IMR-90 (cell line): ENCODE measurements at regions not wholly inside any gene's neighbourhood (a gene's known extent, or its start where the extent isn't known, plus 50 kb on each side); places are given as distances from the start of the nearest gene placed in this dataset.

Experiments
- BHLHE40 ChIP-seq: fragments of 150-350 bp; IDR thresholded peaks from 2 replicates; pipeline ENCODE4 v1.6.1; 2016; ENCODE audit warnings: mild to moderate bottlenecking, low read depth, low read length
- CEBPB ChIP-seq: IDR thresholded peaks from 2 replicates; pipeline ENCODE4 v1.6.1; 2012; ENCODE audit warnings: low read depth, low read length, improper control_type of control experiment
- ELK1 ChIP-seq: fragments of 150-350 bp; IDR thresholded peaks from 2 replicates; pipeline ENCODE4 v1.6.1; 2016; ENCODE audit warnings: low read depth, mild to moderate bottlenecking, low read length, moderate library complexity, borderline replicate concordance
- FOS ChIP-seq: fragments of 150-350 bp; IDR thresholded peaks from 2 replicates; pipeline ENCODE4 v1.6.1; 2016; ENCODE audit warnings: low read depth, low read length
- MXI1 ChIP-seq: IDR thresholded peaks from 2 replicates; pipeline ENCODE4 v1.6.1; 2012; ENCODE audit warnings: low read depth, mild to moderate bottlenecking, low read length, moderate library complexity, borderline replicate concordance
- POLR2A ChIP-seq: IDR thresholded peaks from 2 replicates; pipeline ENCODE4 v1.6.1; 2012; ENCODE audit warnings: mild to moderate bottlenecking, low read depth, low read length
- RAD21 ChIP-seq: IDR thresholded peaks from 2 replicates; pipeline ENCODE4 v1.6.1; 2012; ENCODE audit warnings: low read length, improper control_type of control experiment
- RFX5 ChIP-seq: IDR thresholded peaks from 2 replicates; pipeline ENCODE4 v1.8.0; 2012; ENCODE audit warnings: low read depth, mild to moderate bottlenecking, low read length, moderate library complexity
- SMC3 ChIP-seq: fragments of 150-350 bp; IDR thresholded peaks from 2 replicates; pipeline ENCODE4 v1.6.1; 2016; ENCODE audit warnings: low read depth, mild to moderate bottlenecking, antibody characterized with exemption, low read length, moderate library complexity
- USF2 ChIP-seq: fragments of 150-350 bp; IDR thresholded peaks from 2 replicates; pipeline ENCODE4 v1.6.1; 2017; ENCODE audit warnings: mild to moderate bottlenecking, antibody characterized with exemption, low read length, low read depth
- TF ChIP-seq, protein P1 (sequence below): conservative IDR thresholded peaks from 2 replicates; pipeline ENCODE4 v1.5.1; 2012; ENCODE audit warnings: mild to moderate bottlenecking, low read depth, low read length, improper control_type of control experiment

GRCh38 chrX:121581885-121582284 lies 534.5 kb downstream of the GLUD2 start:
- TF ChIP-seq RFX5 (no peak), POLR2A (no peak), RAD21 (no peak), CEBPB (no peak), SMC3 (no peak), MXI1 (no peak), FOS (no peak), USF2 (no peak), BHLHE40 (no peak), ELK1 (no peak)
- TF ChIP-seq, protein P1, sequence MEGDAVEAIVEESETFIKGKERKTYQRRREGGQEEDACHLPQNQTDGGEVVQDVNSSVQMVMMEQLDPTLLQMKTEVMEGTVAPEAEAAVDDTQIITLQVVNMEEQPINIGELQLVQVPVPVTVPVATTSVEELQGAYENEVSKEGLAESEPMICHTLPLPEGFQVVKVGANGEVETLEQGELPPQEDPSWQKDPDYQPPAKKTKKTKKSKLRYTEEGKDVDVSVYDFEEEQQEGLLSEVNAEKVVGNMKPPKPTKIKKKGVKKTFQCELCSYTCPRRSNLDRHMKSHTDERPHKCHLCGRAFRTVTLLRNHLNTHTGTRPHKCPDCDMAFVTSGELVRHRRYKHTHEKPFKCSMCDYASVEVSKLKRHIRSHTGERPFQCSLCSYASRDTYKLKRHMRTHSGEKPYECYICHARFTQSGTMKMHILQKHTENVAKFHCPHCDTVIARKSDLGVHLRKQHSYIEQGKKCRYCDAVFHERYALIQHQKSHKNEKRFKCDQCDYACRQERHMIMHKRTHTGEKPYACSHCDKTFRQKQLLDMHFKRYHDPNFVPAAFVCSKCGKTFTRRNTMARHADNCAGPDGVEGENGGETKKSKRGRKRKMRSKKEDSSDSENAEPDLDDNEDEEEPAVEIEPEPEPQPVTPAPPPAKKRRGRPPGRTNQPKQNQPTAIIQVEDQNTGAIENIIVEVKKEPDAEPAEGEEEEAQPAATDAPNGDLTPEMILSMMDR = no peak
